T-helper 2 cell (primary cell): ENCODE measurements at regions not wholly inside any gene's neighbourhood (a gene's known extent, or its start where the extent isn't known, plus 50 kb on each side); places are given as distances from the start of the nearest gene placed in this dataset.

Source experiments
- DNase-seq, 5 experiments: peaks; one replicate each; pipeline versions ENCODE4 v3.0.0 to v3.0.0-alpha.2; 2012 to 2022

DNA sequence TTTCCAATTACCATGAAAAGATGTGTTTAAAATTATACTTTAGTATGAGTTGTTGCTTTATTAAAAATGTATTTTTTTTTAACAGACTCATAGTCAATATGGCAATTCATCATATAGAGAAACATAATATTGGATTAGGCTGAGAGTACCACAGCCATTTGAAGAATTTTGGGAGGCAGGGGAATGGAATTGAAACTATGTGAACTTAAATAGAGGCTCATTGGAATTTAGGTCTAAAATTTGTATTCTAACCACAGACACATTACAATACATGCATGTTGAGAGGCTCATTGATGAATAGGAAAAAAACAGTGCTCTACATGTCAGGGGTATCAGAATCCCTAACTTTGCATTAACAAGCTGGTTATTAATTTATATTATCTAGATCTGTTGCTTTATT, 269.6 kb downstream of the DKK2 start:
- no peak for DNase-seq

DNA sequence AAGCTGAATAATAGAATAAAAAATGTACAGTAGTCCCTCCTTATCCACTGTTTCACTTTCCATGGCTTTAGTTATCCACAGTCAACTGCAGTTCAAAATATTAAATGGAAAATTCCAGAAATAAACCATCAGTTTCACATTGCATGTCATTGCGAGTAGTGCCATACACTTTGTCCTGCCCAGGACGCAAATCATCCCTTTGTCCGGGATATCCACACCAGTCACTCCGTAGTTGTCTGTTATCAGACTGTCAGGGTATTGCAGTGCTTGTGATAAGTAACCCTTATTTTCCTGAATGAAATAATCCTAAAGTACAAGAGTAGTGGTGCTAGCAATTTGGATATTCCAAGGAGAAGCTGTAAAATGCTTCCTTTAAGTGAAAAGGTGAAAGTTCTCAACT, 271.3 kb downstream of the DKK2 start:
- DNase-seq = no peak

DNA sequence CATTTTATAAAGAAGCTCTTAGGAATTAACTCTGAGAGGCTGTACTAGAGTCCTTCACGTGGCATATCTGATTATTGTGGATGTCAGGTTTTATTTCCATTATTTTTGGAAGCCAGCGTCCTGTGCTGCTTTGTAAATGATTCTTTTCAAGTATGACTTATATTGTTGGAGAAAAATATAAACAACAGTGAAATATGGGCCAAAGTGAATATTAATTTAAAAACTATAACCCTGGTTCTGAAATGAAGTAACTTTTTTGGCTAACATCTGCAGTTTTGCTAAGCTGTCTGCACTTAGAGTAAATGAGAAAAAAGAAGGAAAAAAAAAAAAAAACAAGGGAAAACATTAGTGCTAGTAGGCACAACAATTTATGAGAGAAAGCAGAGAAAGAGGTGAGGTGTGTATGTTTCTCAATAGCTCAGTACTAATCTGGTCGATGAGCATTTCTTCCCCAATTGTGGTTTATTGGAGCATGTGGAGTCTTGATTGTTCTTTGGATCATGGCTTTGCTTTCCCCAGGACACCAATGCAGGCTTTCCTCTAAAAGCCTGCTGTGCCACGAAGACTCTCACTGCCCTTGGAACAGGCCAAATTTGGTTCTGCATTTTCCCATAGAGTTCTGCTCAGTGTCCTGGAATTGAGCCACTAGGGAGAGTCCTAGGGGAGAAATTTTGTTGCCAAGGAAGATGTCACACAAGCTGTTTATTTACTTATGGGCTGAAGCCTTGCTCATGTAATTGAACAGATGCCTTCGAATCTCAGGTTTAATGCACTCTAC, 273.3 kb downstream of the DKK2 start:
- DNase-seq = no peak

DNA sequence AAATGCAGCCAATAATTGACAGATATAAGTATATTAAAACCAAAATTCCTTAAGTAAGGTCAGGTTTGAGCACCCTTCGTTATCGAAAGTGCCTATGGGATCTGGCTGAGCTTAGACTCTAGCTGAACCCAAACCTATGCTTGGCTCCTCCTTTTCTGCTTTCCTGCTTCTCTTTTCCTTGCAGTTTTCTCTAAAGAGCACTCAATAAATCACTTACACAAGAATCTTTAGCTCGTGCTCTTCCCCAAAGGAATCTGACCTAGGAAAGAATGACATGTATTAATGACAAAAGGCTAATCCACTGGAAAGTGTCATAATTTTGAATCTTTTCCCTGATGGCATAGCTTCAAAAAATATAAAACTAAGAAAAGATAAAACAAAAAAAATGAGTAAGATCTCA, 282.7 kb downstream of the DKK2 start:
- no peak for DNase-seq

DNA sequence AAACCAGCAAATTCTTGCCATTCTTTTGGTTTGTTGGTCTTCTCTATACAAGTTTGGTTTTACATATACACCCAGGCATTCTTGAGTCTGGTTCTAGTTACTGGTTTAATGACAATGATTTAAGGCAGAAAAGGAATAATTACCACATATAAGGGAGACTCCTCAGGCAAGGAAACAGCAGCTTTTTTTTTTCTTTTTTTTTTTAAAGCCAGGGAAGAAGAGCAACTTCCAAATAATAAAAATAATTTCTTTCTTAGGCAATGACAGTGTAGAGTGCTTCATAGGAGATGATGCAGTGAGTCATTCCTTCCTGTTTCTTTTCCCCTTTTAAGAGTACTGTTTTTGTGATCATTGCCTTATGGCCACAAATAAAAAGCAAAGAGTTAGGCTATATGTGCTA, 289.7 kb downstream of the DKK2 start:
- no peak for DNase-seq

DNA sequence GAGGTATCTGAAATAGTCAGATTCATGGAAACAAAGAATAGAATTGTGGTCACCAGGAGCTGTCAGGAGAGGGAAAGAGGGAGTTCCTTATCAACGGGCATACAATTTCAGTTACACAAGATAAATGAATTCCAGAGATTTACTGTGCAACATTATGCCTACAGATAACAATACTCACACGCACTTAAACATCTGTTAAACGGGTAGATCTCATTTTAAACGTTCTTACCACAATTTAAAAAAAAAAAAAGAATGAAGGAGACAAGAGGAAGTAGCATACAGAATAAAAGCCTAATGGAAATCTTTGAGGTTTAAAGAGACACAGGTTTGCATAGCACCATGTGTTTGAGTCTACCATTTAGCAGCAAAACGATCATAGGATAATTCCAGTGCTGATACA, 298.0 kb downstream of the DKK2 start:
- no peak for DNase-seq

DNA sequence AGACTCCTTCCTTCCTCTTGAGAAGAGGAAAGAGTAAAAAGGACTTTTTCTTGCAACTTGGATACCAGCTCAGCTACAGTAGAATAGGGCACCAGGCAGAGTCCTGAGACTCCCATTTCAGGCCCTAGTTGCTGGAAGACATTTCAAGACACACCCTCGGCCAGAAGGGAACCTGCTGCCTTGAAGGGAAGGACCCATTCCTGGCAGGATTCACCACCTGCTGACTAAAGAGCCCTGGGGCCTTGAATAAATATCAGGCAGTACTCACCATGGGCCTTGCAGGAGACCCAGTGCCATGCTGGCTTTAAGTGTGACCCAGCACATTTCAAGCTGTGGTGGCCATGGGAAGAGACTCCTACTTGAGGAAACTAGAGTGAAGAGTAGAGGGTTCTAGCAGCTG, 317.6 kb downstream of the DKK2 start:
- DNase-seq = no peak

DNA sequence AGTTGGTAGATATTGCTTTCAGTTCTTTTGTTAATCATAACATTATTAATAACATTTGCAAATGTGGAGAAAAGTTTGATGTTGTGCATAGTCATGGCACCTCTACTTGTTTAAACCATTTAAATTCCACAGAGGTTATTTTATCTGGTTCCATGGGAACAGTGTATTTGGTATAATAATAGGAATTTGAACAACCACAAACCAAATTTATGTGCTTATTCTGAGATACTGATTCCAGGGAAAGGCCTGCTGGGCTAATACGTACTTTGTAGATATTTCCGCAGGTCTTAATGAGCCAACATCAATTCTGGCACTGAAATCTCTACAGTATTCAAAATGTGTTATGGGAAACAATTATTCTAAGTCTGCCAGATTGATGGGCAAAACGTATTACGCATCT, 319.0 kb downstream of the DKK2 start:
- no peak for DNase-seq

DNA sequence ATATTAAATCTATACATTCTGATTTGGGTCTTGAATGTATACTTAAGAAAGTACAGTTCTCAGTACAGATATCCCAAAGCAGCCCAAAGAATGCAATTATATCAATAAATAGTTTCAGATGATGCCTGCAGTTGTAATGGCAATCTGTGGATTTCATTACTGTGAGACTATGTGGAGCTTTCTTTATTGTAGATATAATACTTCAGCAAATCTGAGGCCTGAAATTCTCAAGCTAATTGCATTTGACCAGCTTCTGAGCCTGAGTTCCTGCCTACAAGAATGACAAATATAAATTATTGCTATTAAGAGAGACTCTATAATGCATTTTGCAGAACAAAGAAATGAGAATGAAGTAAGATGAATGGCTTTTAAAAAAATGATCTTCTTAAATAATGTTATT, 320.3 kb downstream of the DKK2 start:
- no peak for DNase-seq

DNA sequence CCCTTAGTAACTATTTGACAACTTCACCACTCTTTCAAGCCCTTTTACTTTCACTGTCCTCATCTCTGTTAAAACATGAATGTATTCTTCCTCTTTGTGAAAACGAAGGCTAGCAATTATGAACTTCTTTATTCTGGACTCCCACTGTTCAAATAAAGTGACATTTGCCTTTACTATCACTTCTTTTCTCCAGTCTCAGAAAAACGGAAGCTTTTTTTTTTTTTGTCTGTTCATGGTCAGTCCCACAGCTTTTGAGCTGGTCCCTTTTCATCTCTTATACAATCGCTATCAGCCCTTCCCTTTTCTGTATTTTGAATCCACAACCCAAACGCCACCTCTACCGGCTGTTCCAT, 327.7 kb downstream of the DKK2 start:
- DNase-seq = no peak

DNA sequence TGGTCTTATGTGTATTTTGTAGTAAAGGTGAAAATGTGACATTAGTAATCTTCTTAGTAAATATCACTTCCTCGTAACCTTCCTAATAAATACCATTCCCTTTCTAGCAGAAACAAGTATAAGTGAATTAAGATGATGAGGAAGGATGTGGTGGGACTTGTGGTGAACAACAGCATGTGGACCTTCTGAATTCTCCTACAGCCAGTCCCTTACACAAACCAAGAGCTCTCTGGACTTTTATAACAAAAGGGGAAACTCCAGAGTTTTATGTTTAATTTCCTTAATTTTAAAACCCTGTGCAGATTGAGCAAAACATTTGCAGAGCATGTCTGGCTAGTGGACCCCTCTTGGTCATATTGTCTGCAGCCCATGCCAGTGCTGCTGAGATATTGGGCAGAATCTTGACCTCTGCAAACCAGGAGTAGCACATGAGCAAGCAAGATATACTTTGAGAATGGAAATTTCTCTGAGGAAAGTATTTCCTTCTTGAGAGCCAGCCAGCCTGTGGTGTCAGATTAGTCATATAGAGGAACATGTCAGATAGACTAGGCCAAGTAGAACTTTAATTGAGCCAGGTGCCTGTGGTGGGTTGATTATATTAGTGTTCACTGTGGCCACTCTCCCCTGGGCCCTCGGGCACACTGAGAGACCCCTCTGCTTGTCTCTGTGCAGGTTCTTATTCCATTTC, 328.2 kb downstream of the DKK2 start:
- no peak for DNase-seq

DNA sequence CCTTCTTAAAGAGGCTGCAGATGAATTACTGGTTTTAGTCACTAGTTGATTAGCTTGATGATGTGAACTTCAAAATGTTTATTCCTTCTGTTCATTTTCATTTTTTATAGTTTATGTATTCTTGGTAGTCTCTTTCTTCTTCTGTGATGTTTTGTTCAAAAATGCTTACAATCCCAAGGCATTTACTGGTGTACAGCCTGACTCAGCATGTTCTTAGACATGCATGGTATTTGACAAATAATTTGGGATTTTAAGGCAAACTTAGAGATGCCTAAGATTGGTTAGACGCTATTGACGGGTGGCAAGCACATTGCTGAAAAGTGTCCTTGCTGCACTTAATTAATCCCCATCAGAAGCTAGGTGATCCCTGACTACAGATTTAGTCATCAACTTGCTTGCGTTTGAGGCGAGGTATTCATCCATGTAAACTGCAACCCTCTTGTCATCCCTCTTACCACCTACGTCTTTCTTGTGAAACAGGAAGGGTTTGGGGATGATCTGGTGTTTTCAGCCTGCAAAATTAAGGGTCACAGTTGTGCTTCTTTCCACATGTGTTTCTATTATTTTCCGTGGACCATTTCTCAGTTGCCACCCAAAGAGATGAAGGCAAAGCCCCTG, 331.8 kb downstream of the DKK2 start:
- DNase-seq = no peak

DNA sequence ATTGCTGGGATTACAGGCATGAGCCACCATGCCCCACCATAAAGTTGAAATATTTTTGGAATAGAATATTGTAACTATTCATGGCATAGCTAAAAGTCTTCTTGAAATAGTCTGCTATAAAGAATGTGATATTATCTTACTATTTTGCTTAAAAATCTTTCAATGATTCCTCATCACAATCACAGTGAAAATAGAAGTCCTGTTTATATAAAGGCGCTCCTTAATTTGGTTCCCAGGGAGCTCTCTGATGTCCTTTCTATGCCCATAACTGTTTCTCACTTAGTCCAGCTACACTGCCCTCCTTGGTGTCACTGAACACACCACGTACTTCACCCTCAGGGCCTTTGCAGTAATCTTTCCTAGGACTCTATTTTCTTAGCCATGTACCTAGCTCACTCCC, 331.7 kb upstream of the GIMD1 start:
- no peak for DNase-seq

DNA sequence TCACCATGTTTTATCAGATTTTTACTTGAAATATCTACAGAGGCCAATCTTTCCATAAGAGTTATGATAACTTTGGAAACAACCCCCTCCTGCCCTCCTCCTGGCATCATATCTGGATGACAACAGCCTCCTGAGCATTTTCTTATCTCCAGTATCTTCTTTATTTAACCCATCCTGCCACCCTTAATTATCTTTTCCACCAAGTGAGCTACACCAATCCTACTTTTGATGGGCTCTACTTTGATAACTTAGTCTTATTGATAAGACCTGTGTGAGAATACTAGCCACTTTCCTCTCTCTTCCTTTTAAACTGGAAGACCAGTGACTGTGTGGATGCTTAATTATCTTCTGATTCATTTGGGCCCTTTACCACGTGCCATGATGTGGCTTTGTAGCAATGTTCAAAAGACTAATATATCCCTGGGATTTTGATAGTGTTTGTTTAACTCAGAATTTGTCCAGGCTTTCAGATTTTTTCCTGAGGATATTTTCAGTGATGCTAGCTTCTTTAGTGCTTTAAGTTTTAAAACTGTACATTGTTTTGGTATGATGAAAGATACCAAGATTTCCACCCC, 330.1 kb upstream of the GIMD1 start:
- no peak for DNase-seq

DNA sequence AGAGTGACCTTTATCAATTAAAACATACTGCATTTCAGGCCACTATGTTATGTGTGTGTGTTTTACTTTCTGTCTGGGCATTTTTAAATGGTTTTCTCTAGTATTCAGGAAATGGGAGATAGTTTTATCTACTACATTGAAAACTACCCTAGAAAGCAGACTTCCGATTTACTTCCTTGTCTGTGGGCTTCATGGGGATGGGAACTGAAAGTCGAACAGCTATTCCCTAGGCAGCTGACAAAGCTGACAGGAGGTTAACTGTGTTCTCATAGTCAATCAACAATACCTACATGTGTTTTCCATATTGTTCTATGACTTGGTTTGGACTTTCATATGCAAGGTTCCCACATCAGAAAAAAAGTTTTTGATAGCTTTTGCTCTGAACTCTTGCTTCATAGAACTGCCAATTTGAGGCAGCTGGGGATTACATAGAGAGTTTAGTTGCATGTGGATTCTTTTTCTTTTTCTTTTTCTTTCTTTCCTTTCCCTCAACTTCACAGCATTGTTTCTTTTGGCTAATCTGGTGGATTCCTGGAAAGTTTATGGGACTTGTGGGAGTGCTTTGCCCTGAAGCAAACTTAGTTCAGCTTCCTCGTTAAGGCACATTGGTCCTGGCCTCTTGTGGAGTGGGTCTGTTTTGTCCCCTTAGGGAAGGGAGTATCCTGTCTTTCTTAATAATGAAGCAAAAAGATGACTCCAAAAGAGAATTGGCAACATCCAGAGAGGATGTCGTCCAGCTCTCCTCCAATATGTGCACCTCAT, 327.1 kb upstream of the GIMD1 start:
- no peak for DNase-seq

DNA sequence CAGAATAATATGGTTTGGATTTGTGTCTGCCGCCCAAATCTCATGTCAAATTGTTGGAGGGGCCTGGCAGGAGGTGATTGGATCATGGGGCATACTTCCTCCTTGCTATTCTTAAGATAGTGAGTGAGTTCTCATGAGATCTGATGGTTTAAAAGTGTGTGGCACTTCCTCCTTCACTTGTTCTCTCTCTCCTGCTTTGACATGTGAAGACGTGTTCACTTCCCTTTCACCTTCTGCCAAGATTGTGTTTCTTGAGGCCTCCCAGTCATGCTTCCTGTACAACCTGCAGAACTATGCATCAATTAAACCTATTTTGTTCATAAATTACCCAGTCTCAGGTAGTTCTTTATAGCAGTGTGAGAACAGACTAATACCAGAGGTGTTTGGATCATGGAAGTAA, 325.7 kb upstream of the GIMD1 start:
- DNase-seq = no peak

DNA sequence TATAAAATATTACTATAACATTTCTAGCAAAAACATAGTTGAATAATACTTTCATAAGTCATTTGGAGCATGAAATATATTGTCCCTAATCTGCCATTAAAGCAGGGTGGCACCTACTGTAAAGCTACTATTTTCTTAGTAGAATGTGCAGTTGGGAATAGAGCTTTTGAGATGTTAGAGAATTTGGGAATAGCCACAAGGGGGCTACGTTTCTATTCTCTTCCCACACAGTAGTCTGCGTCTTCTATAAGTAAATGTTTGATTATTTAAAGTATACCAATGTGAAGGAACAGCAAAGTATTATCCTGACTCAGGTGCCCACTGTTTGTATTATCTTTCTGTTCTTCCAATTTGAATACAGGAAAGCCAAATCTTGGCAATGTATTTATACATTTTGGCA, 323.2 kb upstream of the GIMD1 start:
- DNase-seq = no peak

DNA sequence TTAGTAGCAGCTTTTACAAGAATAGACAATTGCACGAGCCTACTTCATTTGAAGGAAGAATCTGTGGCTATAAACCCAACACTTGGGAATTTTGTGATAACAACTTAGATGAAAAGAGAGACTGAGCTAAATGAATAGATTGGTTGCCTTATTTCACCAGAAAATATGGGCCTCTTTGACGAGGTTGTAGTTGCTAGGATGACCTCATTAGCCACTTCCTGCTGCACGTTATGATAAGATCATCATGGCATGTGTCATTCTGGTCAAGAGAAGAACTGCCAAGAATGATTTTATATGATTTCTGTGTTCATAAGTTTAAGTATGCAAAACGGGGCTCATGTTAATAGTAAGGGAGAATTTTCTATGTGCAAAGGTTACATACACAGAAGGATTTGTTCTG, 321.9 kb upstream of the GIMD1 start:
- DNase-seq = peak in 1 of 5 experiments; percentile 58

DNA sequence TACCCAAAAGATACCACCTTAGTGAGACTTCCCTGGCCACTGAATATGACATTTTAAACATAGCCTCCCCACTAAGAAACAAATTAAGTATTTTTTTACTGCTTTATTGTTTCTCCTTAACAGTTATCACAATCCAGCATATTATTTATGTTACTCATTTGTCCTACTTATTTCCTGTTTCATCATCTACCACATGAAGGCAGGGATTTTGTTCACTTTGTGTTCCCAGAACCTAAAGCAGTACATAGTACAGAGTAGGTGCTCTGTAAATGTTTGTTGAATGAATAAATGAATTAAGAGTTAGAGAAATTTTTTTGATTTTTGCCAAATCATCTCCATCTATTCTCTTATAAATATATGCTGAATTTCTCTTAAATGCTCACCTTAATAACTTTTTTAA, 318.4 kb upstream of the GIMD1 start:
- no peak for DNase-seq

DNA sequence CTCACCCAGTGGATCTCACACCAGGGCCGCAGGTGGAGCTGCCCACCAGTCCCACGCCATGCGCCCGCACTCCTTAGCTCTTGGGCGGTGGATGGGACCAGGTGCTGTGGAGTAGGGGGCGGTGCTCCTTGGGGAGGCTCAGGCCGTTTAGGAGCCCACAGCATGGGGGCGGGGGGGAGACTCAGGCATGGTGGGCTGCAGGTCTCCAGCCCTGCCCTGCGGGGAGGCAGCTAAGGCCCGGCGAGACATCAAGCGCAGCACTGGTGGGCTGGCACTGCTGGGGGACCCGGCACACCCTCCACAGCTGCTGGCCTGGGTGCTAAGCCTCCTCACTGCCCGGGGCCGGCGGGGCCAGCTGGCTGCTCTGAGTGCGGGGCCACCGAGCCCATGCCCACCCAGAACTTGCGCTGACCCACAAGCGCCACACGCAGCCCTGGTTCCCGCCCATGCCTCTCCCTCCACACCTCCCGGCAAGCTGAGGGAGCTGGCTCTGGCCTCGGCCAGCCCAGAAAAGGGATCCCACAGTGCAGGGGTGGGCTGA, 312.9 kb upstream of the GIMD1 start:
- DNase-seq = peak in 2 of 5 experiments; percentile 0 to 7

DNA sequence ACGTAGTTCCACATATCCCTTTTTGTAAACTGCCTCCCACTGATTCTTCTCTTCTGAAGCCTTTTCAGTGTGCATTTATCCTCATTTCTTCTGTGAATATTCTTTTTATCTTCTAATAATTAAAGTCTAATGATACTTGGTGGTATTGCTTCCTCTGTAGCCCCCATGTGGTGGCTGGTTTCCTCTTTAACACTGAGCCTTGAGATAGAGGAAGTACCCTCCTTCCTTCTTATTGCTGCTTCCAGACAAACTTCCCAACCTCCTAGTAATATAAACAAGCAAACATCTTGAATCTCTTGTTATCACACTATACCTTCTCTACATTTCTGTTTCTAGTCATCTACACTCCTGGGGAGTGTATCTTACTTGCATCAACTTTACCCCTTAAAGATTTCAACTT, 310.5 kb upstream of the GIMD1 start:
- DNase-seq = no peak

DNA sequence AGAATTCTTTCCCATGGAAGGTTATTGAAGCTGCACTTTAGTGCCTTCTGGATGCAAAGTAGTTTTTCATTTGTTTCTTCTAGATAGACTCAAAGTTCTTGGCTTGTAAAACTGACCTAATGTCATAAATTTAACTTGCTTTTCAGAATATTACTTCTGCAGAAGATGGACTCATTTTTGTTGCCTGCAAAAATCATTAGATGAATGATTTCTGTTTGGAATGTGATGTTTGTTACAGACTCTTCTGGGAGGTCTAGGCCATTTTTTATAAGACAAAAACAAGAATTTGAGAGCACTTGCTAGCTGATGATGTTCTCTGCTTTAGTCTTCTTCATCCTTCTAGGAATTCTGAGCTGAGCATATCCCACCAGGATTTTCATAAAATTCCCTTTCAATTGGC, 308.6 kb upstream of the GIMD1 start:
- DNase-seq = no peak
